IMR-90 (cell line): ENCODE measurements at regions not wholly inside any gene's neighbourhood (a gene's known extent, or its start where the extent isn't known, plus 50 kb on each side); places are given as distances from the start of the nearest gene placed in this dataset.

ENCODE experiments used
- ATAC-seq: fragments of 200-7000 bp; cut with Tn5 transposase; 2 replicates; pipeline ENCODE4 v1.9.1; 2020; ENCODE audit warnings: low read depth, mild to moderate bottlenecking, moderate library complexity
- BruUV-seq: library from RNA; stranded (reverse); fragments of 400-500 nt; replicated peaks from 2 replicates; lab custom pipeline; 2021; lab: Mats Ljungman, UMichigan
- CTCF ChIA-PET: fragments of 300-600 bp; formaldehyde crosslinking; extraction: SDS; loops from one replicate; lab custom pipeline; 2021; ENCODE audit warnings: antibody characterized with exemption; lab: Yijun Ruan, JAX
- POLR2A ChIA-PET: fragments of 300-600 bp; sonication (Branson Sonifier 250); formaldehyde crosslinking; loops from one replicate; lab custom pipeline; 2022; ENCODE audit warnings: antibody characterized with exemption; ENCODE audit not compliant: unreplicated experiment; lab: Charles Lee
- DNase-seq: peaks from one replicate; pipeline ENCODE4 v3.0.0; 2013
- H2AFZ ChIP-seq: replicated peaks from 2 replicates; pipeline ENCODE3; 2013; ENCODE audit warnings: low read length, mild to moderate bottlenecking; ENCODE audit not compliant: poor library complexity
- H2AK5ac ChIP-seq: 2 replicates; pipeline ENCODE4 v1.6.1; 2013; ENCODE audit warnings: low read depth, low read length, inconsistent platforms
- H2AK9ac ChIP-seq: replicated peaks from 2 replicates; pipeline ENCODE3; 2013; ENCODE audit warnings: mild to moderate bottlenecking, low read depth, low read length, moderate library complexity; ENCODE audit not compliant: poor library complexity
- H2BK120ac ChIP-seq: 2 replicates; pipeline ENCODE4 v1.6.1; 2013; ENCODE audit warnings: low read depth, low read length, inconsistent platforms
- H2BK15ac ChIP-seq: 3 replicates; pipeline ENCODE4 v1.6.1; 2013; ENCODE audit warnings: low read depth, low read length, inconsistent platforms
- H2BK20ac ChIP-seq: 2 replicates; pipeline ENCODE4 v1.6.1; 2013; ENCODE audit warnings: low read depth, mild to moderate bottlenecking, inconsistent platforms, low read length, moderate library complexity
- H2BK5ac ChIP-seq: 2 replicates; pipeline ENCODE4 v1.6.1; 2013; ENCODE audit warnings: mild to moderate bottlenecking, low read depth, low read length, inconsistent platforms; ENCODE audit not compliant: poor library complexity, severe bottlenecking
- H3K14ac ChIP-seq: replicated peaks from 2 replicates; pipeline ENCODE4 v1.6.1; 2013; ENCODE audit warnings: low read depth, low read length, inconsistent platforms
- H3K18ac ChIP-seq: 2 replicates; pipeline ENCODE4 v1.6.1; 2013; ENCODE audit warnings: low read depth, low read length, control low read depth
- H3K23ac ChIP-seq: 2 replicates; pipeline ENCODE4 v1.6.1; 2013; ENCODE audit warnings: low read depth, low read length, inconsistent platforms
- H3K27ac ChIP-seq: 2 replicates; pipeline ENCODE4 v1.5.1; 2013; ENCODE audit warnings: mild to moderate bottlenecking, control low read depth, low read length; ENCODE audit not compliant: insufficient read depth
- H3K27me3 ChIP-seq: 2 replicates; pipeline ENCODE4 v1.6.1; 2013; ENCODE audit warnings: low read length; ENCODE audit not compliant: control insufficient read depth, insufficient read depth
- H3K36me3 ChIP-seq: 2 replicates; pipeline ENCODE4 v1.6.1; 2013; ENCODE audit warnings: low read length, mixed read lengths; ENCODE audit not compliant: control insufficient read depth, insufficient read depth
- H3K4ac ChIP-seq: 2 replicates; pipeline ENCODE4 v1.6.1; 2013; ENCODE audit warnings: low read depth, low read length, inconsistent platforms
- H3K4me1 ChIP-seq: 2 replicates; pipeline ENCODE4 v1.6.1; 2013; ENCODE audit warnings: low read length, mixed read lengths; ENCODE audit not compliant: control insufficient read depth, insufficient read depth
- H3K4me2 ChIP-seq: 2 replicates; pipeline ENCODE4 v1.6.1; 2013; ENCODE audit warnings: low read depth, mild to moderate bottlenecking, control low read depth, low read length, moderate library complexity
- H3K4me3 ChIP-seq: 2 replicates; pipeline ENCODE4 v1.5.1; 2013; ENCODE audit warnings: low read depth, mild to moderate bottlenecking, control low read depth, low read length, moderate library complexity; ENCODE audit not compliant: insufficient read depth
- H3K56ac ChIP-seq: 2 replicates; pipeline ENCODE4 v1.6.1; 2013; ENCODE audit warnings: low read length, inconsistent platforms; ENCODE audit not compliant: insufficient read depth; ENCODE audit errors: extremely low read depth
- H3K79me1 ChIP-seq, 2 experiments: 2 replicates each; pipeline ENCODE4 v1.6.1; 2013; ENCODE audit warnings: low read length in 2 of 2, inconsistent platforms in 1 of 2, low read depth in 1 of 2
- H3K9ac ChIP-seq: 2 replicates; pipeline ENCODE4 v1.6.1; 2013; ENCODE audit warnings: low read depth, low read length, control low read depth
- H3K9me1 ChIP-seq: 2 replicates; pipeline ENCODE4 v1.6.1; 2013; ENCODE audit warnings: low read length, inconsistent platforms; ENCODE audit not compliant: insufficient read depth
- H3K9me3 ChIP-seq: 2 replicates; pipeline ENCODE4 v1.6.1; 2013; ENCODE audit warnings: low read length; ENCODE audit not compliant: control insufficient read depth, insufficient read depth
- H4K20me1 ChIP-seq: 2 replicates; pipeline ENCODE4 v1.6.1; 2013; ENCODE audit warnings: low read length, inconsistent platforms; ENCODE audit not compliant: insufficient read depth
- H4K5ac ChIP-seq: 2 replicates; pipeline ENCODE4 v1.6.1; 2013; ENCODE audit warnings: mild to moderate bottlenecking, low read depth, low read length, control low read depth
- H4K8ac ChIP-seq, 2 experiments: 2 replicates each; pipeline ENCODE4 v1.6.1; 2013; ENCODE audit warnings: low read depth in 2 of 2, low read length in 2 of 2, control low read depth in 1 of 2, inconsistent platforms in 1 of 2
- H4K91ac ChIP-seq: 2 replicates; pipeline ENCODE4 v1.6.1; 2013; ENCODE audit warnings: low read depth, low read length, inconsistent platforms; ENCODE audit not compliant: insufficient read depth
- CEBPB ChIP-seq: IDR thresholded peaks from 2 replicates; pipeline ENCODE4 v1.6.1; 2012; ENCODE audit warnings: low read depth, low read length, improper control_type of control experiment
- SMC3 ChIP-seq: fragments of 150-350 bp; IDR thresholded peaks from 2 replicates; pipeline ENCODE4 v1.6.1; 2016; ENCODE audit warnings: low read depth, mild to moderate bottlenecking, antibody characterized with exemption, low read length, moderate library complexity
- WGBS, 2 experiments: methylation state at CpG; one replicate each; pipeline versions ENCODE4 v1.1.5 to v1.1.7; 2013; ENCODE audit warnings: missing lambda C conversion rate in 2 of 2; ENCODE audit not compliant: insufficient read length in 1 of 2; ENCODE audit errors: extremely low coverage in 2 of 2; 5-methylcytosine and 5-hydroxymethylcytosine counted together
- dilution Hi-C: fragments of 300-500 bp; cut with HindIII; formaldehyde crosslinking; loops from one replicate; pipeline ENCODE4 v1.14.3; 2018; ENCODE audit warnings: low sequenced_read_pairs; ENCODE audit not compliant: unreplicated experiment
- in situ Hi-C: fragments of 300-500 bp; cut with MboI; formaldehyde crosslinking; loops from 3 replicates; pipeline ENCODE4 v1.14.3; 2019; ENCODE audit warnings: low sequenced_read_pairs, inconsistent platforms, mixed read lengths
- intact Hi-C: fragments of 100-400 bp; cut with micrococcal nuclease; formaldehyde crosslinking; loops from 2 replicates; pipeline ENCODE4 v1.10.0; 2022

DNA sequence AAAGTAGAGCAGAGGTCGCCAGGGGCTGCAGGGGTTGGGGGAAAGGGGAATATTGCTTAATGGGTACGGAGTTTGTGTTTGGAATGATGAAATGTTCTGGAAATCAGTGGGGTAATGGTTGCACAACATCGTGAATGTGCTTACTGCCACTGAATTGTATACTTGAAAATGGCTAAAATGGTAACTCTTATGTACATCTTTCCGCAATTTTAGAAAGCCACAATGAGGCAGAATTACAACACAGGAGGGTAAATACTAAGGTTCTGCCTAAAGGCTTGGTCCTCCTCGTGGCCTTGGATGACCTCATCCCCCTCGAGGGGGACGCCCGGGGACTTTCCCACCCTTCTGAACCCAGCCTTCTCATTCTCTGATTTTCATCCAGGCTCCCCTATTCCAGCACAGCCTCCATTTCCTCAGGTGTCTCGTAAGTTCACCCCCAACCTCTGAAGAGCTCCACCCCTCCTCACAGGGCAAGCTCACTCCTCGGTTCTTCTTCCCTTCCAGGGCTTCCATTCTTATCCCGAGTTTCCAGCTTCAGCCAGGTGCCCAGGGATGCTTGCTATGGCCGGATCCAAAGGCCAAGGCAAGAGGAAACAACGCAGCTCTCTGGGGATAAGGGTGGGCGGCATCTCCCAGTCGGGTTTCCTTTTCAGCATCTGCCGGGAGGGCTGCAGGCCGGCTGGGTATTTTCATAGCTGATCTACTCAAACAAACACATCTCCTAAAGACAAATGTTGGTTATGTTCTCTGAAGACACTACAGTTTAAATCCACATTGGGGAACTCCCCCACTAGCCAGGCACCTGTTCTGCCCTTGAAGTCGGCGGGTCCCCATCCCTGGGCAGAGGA lies 71.3 kb upstream of the ACSL1 start:
- H3K4ac ChIP-seq, result no peak overlapping the region
- H3K79me1 ChIP-seq, result no peaks in the 10 kb centered on the region
- no peaks in the 10 kb centered on the region for H3K36me3 ChIP-seq
- CTCF ChIA-PET, result no interaction called here
- no peak overlapping the region for H3K27ac ChIP-seq
- no peak overlapping the region for H2AFZ ChIP-seq
- no peak overlapping the region for H2AK9ac ChIP-seq
- ATAC-seq (no peak), DNase-seq (no peak)
- no peak overlapping the region for H3K56ac ChIP-seq
- no peak overlapping the region for H2BK15ac ChIP-seq
- H3K4me1 ChIP-seq, result no peaks in the 10 kb centered on the region
- H3K18ac ChIP-seq, result no peak overlapping the region
- dilution Hi-C loops, result no loop called here
- H2BK5ac ChIP-seq, result no peak overlapping the region
- H2AK5ac ChIP-seq, result no peak overlapping the region
- H3K9ac ChIP-seq, result no peak overlapping the region
- WGBS, 2 experiments, result 38% methylated on average over 3 of the region's 19 CpGs; no CpG with 5 or more reads in 1 of the 2 experiments
- POLR2A ChIA-PET, result no interaction called here
- H3K23ac ChIP-seq, result no peak overlapping the region
- H3K4me2 ChIP-seq, result no peak overlapping the region
- H3K9me1 ChIP-seq, result no peaks in the 10 kb centered on the region
- H4K20me1 ChIP-seq, result no peaks in the 10 kb centered on the region
- H4K8ac ChIP-seq, result no peak overlapping the region
- intact Hi-C loops, result no loop called here
- no peaks in the 10 kb centered on the region for H3K9me3 ChIP-seq
- TF ChIP-seq SMC3 (no peak), CEBPB (peak; percentile 45)
- H4K91ac ChIP-seq, result no peak overlapping the region
- peaks cover 9% of the 10 kb centered on the region for H3K27me3 ChIP-seq
- BruUV-seq, result no TSS peak
- in situ Hi-C loops, result no loop called here
- H3K4me3 ChIP-seq, result no peak overlapping the region
- H2BK20ac ChIP-seq, result no peak overlapping the region
- no peak overlapping the region for H2BK120ac ChIP-seq
- no peak overlapping the region for H4K5ac ChIP-seq
- no peak overlapping the region for H3K14ac ChIP-seq
